Dermis microvascular lymphatic vessel endothelial cell (primary cell): ENCODE measurements at regions not wholly inside any gene's neighbourhood (a gene's known extent, or its start where the extent isn't known, plus 50 kb on each side); places are given as distances from the start of the nearest gene placed in this dataset.

Experiments used
- DNase-seq, 2 donors: peaks; one replicate each; pipeline versions ENCODE4 v3.0.0 to v3.0.0-alpha.2; 2010; ENCODE audit warnings: low read depth in 2 of 2

DNA sequence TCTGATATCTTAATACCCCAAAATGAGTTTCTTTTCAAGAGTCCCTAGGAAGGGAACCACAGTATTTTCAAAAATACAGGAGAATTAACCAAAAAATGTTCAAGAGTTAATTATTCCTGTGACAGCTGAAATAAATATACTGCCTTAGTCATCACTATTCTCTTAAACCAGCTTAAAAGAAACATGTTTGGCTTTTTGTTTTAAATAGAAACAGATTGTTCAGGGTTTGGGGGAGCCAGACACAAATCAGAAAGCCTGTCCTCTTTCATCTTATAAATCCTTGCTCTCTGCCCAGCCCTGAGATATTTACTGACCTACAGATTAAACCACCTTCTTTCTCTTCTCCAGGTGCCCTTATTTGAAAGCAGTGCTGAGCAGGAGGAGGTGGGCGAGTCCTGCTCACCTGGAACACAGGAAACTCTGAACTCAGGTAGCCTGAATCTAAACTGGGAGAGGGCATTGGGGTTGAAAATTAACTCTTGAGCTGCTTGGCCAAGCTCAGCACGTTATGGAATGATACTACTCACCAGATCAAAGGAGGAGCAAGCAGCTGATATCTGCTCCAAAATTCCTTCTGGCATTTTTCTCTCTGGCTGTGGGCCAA, 84.1 kb upstream of the SPRED1 start:
- no peak for DNase-seq

DNA sequence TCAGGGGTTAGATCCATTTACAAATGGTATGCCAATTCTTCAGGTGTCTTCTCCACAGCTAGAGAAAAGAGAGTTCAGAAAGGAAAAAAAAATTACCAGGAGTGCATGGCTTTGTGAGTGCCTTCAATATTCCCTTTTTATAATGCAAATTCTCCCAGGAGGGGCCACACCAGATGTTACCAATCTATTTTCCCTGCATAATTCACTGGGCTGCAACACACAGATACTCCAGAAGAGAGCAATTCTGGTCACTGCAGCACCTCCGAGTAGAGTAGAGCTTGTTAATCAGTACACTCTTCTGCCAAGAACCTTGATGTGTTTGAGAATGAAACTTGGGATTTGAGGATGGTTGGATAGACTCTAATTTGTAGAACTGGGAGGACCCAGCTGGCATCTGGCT, 80.7 kb upstream of the SPRED1 start:
- no peak for DNase-seq

DNA sequence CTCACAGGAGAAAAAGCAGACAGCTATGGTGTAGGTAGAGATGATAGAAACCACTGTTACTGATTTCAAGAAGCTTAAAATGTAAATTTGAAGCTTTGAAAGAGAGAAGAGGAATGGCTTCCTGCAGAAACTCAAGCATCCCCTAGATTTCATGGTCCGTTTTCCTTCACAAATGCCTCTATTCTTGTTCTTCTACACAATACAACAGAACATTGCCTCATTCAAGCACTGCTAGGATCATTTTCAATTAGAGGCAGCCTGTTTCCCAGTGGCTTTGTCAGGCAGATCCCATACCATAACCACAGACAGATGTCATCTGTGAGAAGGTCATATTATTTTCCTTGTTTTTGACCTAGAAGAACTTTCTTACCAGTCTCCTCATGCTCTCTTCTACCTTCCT, 77.9 kb upstream of the SPRED1 start:
- no peak for DNase-seq

DNA sequence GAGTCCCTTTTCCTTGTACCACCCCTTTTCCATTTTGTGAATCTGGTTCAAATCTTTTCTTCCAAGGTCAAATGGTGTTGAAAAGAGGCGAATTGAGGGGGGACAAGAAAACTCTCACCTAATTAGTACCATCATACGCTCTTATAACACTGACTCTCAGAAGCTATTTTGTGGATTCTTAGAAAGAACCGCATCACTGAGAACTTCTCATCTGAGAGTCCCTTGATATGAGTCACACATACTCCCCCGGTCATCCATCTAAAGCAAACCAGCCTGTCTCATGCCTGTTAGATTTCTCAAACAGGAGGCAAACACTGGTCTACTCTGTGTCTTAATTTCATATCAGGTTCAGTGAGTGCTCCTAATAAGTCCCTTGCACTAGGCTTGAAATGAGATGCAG, 76.5 kb upstream of the SPRED1 start:
- no peak for DNase-seq

DNA sequence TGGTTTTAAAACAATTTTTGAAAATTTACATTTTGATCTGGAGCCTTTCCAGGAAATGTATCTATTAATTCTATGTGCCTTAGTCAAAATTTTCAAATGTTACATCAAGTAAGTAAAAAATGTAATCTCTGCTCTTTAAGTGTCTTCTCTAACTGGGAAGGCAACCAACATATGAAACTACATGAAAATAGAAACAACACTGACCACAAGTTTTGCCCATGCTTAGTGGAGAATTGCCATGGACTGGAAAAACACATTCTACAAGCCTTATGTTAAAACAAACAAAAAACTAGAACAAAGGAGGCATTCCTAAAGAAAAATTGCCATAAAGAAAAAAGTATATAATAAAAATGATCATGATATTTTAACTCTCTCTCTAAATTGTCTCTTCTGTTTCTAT, 75.9 kb upstream of the SPRED1 start:
- no peak for DNase-seq

DNA sequence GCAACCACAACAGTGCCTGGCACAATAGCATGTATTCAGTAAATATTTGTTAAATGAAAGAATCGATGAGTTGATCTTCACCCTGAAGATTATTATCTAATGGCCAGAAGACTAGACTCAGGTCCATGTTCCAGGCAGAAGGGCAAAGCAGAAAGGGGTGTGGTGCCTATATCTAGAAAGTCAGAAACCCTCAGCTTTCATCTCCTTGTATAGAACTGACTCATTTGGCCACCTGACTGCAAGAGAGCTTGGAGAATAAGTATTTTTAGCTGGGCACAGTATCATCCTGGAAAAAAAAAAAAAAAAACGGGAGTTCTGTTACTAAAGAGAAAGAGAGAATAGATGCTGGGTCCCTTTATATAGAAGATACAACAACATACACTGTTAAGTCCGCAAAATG, 69.7 kb upstream of the SPRED1 start:
- DNase-seq: no peak

DNA sequence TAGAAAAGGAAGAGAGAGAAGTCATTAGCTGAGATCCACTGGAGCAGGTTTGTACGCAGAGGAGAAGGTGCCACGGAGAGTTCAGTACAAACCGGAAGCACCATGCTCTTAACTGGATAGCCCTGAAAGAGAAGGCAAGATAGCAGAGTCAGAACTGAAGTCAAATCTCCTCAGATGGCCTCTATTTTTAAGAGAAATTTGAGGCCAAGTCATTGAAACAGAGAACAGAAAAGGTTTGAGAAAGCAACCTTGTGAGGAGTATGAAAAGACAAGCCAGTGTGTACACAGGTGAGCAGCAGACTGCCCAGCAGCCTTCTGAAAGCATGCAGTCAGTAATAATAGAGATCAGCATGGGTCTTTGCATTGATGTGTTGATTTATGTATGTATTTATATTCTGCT, 66.1 kb upstream of the SPRED1 start:
- no peak for DNase-seq

DNA sequence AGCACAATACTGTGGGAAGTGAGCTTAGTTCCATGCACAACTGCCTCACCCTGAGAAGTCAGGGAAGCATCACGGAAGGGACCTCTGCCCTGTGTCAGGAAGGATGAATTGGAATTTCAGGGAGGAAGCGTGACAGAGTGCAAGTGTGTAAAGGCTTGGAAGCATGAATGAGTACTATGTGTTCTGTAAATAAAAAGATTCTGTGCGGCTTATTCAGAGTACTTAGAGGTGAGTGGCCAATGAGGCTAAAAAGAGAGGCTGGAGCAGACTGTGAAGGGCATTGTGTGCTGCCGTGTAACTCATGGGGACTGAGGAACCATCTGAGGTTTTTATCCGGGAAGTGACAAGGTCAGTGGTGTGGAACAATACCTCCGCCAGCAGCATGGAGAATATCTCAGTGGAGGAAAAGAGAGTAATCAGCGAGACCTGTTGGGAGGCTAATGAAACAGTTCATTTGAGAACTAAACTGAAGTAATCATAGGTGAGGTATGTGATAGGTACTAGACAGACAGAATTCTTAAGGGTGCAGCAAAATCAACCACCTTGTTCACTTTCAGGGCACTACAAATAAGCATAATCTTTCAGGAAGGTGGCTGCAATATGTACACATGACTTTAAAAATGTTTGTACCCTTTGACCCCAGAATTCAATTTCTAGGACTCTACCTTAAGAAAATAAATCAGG, 64.9 kb upstream of the SPRED1 start:
- peak; percentile 35 to 45 for DNase-seq

DNA sequence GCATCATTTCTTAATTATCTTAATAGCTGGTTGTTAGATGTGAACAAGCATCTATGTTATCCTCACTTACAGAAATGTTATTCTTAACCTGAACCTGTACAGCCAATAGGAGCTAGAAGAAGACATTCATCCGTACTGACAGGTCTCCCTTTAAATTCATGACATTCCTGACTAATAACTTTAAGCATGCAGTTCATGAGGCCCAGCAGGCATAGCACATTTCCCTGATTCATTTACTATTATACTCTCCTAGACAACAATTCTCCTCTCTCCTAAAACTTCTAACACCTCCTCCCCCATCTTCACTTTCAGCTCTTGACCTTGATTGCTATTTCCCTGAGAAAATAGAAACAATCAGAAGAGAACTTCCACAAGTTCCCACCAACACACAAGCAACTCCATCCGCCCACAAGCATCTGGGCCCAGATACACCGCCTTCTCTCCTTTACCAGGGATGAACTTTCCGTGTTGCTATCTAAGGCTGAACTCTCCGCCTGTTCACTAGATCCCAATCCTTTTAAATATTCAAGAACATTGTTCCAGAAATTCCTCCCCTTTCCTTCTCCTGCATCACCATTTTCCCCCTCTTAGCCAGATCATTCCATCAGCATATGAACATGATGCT, 62.9 kb upstream of the SPRED1 start:
- DNase-seq: no peak

DNA sequence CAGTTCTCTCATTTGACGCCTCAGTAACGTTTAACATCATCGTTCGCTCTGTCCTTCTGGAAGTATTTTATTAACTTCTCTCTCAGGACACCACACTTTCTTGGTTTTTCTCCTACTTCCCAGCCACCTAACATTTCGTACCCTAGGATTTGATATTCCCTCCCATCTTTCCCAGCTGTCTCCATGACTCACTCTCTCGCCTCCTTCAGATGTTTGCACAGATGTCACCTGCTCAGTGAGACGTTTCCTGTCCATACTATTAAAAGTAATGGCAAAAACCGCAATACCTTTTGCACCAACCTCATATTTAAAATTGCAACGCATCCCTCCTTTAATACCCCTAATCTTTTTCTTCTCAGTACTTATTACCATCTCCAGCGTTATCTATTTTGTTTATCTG, 62.1 kb upstream of the SPRED1 start:
- no peak for DNase-seq

DNA sequence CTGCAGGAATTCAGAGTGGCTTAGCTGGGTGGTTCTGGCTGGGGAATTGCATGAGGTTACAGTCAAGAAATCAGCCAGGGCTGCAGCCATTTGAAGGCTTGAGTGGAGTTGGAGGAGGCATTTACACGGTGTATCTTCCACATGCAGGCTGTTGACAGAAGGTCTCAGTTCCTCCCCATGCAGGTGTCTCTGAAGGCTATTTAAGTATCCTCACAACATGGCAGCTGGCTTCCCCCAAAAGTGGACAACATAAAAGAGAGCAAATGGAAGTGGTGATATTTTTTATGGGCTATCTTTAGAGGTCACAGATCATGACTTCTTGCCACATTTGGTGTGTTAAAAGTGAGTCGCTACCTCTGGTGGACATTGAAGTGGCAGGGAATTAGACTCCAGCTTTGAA, 60.1 kb upstream of the SPRED1 start:
- no peak for DNase-seq

DNA sequence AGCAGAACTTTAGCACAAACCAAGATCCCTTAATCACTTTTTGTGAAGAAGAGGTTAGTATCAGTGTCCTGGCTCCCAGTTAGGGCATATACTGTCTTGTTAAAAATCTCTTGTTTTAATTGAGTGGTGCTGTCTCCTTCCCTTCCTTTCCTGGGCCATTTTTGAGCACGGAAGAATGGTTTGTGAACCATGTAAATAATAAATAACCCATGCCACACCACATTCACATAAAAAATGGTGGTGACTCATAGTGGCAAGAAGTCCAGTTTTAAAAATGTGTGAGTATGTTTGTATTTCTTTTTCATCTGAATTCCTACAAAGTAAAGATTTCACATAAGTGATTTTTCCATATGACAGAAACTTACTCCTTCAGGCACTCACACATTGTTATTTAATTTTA, 59.1 kb upstream of the SPRED1 start:
- DNase-seq: no peak

DNA sequence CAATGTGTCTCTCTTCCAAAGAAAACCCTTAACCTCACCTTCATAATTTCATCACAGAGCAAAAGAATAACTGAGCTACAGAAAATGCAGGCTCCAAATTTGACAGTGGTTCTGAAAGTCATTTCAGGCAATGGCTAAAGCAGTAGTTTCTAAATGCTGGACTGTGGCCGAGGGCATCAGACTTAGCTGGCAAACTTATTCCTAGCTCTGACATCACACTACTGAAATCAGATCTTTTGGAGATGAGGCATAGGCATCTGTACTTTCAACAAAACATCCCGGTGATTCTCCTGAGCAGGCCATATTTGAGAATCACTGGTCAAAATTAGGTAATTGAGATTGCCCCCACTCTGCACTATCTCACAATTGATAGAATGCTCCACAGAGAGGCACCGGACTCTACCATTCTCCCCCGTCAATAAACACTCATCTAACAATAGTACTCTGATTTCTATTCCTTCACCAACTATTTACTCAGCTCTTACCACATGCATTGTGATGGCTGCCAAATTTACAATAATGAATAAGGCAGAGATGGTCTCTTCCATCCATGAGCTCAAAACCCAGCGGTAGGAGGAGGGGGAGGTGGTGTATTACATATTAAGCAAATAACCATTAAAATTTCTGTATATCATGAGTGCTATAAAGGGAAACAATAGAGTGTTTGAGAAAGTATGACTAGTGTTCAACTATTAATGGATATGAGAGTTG, 57.3 kb upstream of the SPRED1 start:
- DNase-seq: no peak

DNA sequence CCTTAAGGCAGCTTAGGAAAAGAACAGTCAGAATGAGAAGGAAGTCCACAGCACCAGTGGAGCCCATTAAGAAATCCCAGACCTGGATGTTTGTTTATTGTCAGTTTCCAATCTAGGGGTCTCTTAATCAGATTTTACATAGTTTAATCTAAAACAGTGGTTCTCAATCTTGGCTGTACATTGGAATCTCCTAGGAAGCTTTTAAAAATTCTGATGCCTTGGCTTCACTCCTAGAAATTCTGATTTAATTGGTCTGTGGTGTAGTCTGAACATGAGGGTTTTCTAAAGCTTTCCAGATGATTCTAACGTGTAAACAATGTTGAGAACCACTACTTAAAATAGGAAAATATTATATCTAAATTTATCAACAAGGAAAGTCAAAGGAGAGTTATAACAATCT, 56.6 kb upstream of the SPRED1 start:
- DNase-seq: no peak

DNA sequence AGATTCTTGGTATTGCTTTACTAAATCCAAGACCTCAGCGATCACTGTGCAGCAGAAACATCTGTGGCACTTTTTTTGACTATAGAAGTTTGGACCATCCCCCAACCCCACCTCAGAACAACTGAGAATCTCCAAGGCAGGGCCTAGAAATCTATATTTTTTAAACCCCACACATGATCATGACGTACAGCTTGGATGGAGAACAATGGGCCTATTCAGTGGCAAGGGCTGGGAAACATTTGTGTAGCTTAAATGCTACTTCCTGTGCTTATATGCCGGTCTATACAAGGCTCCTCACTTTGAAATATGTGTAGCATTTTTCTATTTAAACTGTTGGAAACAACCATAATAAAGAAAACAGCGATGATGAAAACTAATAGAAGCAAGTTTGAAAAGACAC, 55.1 kb upstream of the SPRED1 start:
- DNase-seq: no peak

DNA sequence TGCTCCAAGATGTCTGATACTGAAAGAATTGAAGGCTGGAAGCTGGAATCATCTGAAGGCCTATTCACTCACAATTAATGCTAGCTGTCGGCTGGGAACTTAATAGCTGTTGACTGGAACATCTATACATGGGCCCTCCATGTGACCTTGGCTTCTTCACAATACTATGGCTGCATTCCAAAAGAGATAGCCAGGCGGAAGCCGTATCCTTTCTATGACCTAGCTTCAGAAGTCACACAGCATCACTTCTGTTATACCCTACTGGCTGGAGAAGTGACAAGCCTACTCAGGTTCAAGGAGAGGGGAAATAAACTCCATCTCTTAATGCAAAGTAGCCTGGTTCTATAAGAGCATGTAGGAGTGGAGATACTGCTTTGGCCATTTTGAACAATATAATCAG, 50.9 kb upstream of the SPRED1 start:
- DNase-seq: peak; percentile 39 to 52

DNA sequence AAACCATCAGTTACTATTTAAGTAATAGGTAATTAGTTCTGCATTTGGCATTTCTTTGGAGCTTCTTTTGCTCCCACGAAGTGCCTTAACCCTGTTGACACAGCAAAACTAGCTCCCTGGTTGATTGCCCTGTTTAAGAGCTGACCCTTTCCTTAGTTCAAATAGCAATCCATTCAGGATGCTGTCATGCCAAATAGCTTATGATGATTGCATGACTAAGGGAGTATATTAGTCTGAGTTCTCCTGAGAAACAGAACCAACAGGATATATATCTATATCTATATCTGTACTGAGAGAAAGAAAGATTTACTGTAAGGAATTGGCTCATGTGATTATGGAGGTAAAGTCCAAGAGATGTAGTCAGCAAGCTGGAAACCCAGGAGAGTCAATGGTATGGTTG, 50.3 kb upstream of the SPRED1 start:
- DNase-seq: no peak
